ENCODE measurements at regions not wholly inside any gene's neighbourhood (a gene's known extent, or its start where the extent isn't known, plus 50 kb on each side); places are given as distances from the start of the nearest gene placed in this dataset.

- TF ChIP-seq POLR2A (IDR thresholded peaks at IDR 0.05; ENCODE audit: low read depth, low read length) (no peak), POLR2AphosphoS5 (IDR thresholded peaks at IDR 0.05; ENCODE audit: low read depth, low read length) (no peak), SPI1 (IDR thresholded peaks at IDR 0.05; ENCODE audit: low read depth, low read length) (no peak), TAF1 (IDR thresholded peaks at IDR 0.05; ENCODE audit: low read depth, low read length) (no peak)
Measured at GRCh38 chr3:186465508-186465907, 78.7 kb downstream of the CRYGS start.
